Epidermal melanocyte (primary cell): ENCODE measurements at regions not wholly inside any gene's neighbourhood (a gene's known extent, or its start where the extent isn't known, plus 50 kb on each side); places are given as distances from the start of the nearest gene placed in this dataset.
"Not testable (repeated sequence)": the region's sequence is repeated elsewhere in the genome, so short reads cannot be mapped to it uniquely, and the experiment has no call there.

Source experiments
- DNase-seq: peaks from one replicate; pipeline ENCODE4 v3.0.0; 2011; ENCODE audit warnings: low spot score; ENCODE audit not compliant: insufficient read length

DNA sequence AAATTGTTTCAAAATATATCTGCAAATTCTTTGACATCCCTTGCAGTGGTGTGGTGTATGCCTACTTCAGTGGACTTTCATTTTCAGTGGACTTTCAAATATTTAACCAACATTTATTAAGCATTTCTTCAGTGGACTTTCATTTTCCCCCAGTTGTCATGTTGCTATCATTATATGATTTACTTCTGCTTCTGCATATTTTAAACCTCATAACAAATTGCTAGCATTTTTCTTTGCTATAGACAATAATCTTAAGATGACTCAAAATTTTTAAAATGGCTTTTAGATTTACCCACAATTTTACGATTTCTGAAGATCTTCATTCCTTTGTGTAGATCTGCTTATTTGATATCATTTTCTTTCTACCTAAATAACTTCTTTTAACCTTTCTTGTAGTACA is 592.7 kb upstream of the SLC35B3 start:
- no peak for DNase-seq

DNA sequence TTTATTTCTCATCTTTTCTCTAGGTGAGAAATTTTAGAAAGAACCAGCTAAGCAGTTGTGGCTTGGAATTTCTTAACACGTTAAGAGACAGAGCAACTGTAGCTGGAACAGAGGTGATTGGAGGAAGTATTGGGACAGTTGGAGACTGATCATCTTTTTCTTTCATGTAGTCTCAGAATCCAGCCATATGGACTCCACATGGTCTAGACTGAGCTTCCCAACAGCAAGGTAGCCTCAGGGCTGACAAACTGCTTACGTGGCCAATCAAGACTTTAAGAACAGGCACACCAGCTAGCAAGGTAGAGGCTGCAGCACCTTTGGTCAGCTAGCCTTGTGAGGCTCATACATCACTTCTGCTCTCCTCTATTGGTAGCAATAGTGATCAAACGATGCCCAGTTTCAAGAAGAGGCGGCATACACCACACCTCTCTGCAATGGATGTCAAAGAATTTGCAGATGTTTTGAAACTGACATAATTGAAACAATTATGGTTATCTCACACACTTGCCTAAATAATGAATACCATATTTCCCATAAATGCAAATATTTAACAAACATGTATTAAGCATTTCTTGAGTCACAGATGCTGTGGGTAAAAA is 590.5 kb upstream of the SLC35B3 start:
- no peak for DNase-seq

DNA sequence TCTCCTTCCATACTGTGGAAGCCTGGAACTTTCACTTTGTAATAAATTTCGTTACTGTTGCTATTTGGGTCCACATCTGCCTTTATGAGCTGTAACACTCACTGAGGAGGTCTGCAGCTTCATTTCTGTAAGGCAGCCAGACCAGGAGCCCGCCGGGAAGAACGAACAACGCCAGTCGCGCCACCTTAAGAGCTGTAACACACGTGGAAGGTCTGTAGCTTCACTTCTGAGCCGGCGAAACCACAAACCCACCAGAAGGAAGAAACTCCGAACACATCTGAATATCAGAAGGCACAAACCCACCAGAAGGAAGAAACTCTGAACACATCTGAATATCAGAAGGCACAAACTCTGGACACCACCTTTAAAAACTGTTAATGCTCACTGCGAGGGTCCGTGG is 589.9 kb upstream of the SLC35B3 start:
- DNase-seq, result no peak

DNA sequence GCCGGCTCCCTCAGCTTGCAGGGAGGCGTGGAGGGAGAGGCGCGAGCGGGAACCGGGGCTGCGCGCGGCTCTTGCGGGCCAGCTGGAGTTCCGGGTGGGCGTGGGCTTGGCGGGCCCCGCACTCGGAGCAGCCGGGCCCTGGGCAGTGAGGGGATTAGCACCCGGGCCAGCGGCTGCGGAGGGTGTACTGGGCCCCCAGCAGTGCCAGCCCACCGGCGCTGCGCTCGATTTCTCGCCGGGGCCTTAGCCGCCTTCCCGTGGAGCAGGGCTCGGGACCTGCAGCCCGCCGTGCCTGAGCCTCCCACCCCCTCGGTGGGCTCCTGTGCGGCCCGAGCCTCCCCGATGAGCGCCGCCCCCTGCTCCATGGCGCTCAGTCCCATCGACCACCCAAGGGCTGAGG is 588.9 kb upstream of the SLC35B3 start:
- DNase-seq, result not testable (repeated sequence)

DNA sequence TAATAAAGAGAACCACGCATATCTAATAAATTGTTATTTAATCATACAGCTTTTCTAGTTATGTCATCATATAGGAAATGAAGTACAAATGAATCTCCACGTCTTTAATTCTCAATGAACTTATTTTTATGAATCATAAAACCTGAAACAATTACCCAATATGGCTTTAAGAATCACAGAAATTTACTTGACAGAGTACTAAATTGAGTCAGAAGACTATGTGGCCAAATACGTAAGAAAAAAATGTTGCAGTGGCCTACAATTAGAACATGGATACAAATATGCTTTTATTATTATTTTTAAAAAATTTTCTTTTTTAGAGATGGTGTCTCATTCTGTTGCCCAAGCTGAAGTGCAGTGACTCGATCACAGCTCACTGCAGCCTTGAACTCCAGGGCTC is 584.7 kb upstream of the SLC35B3 start:
- DNase-seq, result no peak

DNA sequence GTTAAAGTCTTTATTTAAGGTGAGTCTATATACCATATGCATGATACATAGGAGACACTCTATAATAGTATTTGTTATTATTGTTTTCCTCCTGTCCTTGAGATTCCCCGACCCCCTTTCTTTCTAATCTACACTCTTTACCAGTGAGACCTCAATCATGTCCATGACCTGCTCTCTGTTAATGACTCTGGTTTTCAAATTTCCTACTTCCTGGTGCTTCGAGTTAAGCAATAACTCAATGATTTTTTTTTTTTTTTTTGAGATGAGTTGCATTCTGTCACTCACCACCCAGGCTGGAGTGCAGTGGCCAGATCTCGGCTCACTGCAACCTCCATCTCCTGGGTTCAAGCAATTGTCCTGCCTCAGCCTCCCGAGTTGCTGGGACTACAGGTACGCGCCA is 574.6 kb upstream of the SLC35B3 start:
- DNase-seq, result no peak

DNA sequence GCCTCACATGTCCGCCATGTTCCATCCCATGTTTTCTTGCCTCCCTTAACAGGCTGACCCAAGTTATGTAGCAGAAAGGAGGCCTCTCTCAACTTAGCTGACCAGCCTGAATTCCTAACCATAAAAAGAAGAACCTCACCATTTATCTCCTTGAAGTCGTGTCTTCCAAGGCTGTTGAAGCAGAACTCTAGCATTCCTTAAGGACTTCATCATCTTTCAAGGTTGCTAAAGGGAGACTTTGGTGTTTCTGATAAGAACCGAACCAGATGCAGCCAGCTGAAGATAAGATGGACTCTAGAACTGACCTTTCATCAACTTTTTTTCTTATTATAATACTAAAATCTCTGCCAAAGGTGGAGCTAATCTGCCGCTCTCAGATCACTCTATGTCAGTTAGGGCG is 571.7 kb upstream of the SLC35B3 start:
- no peak for DNase-seq

DNA sequence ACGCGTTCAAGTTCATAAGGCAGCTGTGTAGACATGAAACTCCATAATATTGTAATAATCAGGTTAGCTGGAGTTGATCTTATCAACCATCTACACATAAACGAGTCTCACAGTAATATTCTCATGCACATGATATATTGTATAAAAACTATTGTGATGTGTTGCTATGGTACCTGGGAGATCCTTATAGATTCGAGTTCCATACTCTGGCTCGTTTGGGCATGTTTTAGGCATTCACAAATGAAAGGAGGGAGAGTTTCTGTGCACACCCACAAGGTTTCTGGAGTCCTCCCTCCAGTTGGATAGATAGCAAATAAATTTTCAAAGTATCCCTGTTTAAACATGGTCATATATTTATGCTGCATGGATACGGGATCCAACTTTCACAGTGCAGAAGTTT is 567.5 kb upstream of the SLC35B3 start:
- DNase-seq, result no peak

DNA sequence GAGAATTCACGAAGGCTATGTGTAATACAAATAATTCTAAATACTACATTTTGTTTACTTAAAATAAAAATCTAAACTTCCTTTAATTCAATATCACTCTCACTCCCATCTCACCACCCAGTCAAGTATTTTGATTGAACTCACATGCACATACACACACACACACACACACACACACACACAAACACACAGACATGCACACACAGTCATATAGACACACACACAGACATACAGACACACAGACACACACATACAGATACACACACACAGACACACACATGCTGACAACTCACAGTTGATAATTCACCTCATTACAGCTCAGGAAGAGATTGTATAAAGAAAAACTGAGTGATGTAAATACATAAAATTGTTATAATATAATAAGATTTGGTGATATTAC is 559.8 kb upstream of the SLC35B3 start:
- no peak for DNase-seq

DNA sequence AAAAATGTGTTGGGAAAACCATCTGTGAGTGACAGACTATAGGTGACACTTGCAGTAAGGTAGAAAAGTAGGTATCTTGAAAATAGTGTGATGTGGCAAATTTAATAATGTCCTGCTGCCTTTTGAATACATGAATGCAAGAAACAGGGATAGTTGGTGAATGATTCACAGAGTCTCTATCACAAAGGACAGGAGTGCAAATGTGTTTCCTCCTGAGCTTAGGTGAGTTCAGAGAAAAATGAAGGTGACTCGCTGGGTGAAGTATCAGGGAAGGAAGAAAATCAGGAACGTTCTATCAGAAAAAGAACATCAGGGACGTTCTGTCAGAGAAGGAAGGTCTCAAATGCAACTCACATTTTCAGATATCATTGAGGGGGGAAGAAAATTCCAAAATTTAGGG is 557.8 kb upstream of the SLC35B3 start:
- DNase-seq, result no peak

DNA sequence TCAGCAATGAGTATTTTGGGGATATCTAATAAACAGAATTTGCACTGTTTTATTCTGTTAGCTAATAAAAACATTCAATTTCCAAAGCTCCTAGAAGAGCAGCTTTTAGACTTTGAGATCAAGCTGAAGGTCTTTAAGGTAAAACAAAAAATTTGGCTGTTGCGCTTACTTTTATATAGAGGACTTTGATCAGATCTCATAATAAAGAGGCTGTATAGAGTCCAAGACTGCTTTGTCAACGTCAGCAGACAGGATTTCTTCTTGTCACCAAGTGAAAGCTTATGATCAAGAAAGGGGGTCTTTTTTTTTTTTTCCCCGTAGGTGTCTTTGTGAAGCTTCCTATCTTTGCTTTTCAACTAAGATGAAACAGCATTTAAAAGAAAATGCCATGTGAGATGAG is 556.5 kb upstream of the SLC35B3 start:
- no peak for DNase-seq

DNA sequence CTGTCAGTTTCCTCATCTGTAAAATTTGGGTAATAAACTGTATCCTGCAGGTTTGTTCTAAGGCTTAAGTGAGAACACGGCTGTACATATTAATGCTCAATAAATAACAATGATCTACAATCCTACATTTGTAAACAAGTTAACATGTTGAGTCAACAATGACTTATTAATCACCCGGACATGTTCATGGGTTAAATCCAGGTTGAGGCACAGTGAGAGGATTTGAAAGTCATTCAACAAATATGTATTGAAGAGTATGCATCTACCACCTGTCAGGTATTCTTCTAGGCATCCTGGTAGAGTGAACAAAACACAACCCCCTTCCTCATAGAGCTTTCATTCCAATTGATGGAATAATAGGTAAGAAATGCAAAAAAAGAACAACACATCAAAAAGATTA is 554.7 kb upstream of the SLC35B3 start:
- DNase-seq, result no peak

DNA sequence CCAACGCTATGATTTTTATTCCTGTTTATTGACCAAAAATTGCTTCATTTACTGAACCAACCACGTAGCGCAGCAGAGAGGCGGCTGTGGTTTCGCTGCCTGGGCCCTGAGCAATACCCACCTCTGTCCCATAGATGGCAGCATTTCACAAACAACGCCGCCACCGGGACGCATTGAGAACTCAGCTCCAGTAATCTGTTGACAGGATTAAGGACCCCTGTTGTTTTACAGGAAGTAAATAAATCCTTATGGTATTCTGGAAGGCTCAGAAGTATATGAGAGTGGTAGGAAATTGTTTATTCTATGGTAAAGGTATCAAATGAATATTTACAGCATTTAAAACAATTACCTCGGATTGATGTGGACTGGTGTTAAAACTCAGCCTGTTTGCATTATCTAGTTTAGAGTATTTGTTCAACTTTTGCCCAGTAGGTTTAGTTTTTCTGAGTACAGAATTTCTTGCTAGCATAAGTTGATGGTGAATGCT is 547.9 kb upstream of the SLC35B3 start:
- peak; percentile 36 for DNase-seq

DNA sequence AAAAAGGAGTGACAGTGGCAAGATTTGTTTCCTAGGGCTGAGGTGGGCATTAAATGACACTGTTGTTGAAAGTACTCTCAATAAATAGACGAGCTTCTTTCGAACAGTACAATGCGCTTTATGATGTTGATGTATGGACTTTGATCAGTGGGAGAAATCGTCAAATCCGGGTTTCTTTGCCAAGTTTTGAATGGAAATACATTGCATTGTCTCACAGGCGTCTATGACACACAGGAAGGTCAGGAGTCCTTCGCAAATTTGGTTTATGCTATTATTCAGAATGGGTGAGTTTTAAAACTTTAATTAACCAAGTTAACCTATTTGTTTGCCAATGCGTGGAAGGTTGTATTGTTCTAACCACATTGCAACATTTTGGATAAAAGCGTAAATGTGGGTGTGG is 547.3 kb upstream of the SLC35B3 start:
- no peak for DNase-seq

DNA sequence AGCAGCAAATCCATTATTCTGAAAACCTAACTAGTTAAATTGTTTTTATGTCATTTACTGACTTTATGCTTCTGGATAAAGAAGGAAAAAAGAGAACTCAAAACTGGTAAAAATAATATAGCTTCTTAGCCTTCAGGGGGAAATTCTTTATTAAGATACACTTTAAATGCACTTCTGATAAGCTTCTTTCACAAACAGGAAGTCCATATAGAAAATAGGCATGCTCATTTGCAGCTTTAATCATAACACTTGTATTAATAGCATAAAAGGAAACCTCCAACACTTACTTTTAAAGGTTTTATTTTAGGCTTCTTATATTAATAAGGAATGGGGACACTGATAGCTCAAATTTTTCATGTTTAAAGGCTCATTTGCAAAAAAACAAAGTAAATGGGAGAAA is 538.0 kb upstream of the SLC35B3 start:
- DNase-seq, result no peak

DNA sequence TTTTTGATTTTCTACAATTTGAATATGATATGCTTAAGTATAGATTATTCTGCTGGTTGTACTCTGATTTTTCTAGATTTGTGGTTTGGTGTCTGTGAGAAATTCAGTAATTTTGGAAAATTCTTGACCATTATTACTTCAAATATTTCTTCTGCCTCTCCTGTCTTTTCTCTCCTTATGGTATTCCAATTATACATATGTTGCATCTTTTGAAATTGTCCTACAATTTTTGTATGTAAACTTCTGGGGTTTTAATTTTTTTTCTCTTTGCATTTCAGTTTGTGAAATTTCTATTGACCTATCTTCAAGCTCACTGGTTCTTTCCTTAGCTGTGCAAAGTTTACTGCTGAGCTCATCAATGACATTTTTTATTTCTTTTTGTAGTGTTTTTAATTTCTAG is 534.4 kb upstream of the SLC35B3 start:
- DNase-seq, result no peak

DNA sequence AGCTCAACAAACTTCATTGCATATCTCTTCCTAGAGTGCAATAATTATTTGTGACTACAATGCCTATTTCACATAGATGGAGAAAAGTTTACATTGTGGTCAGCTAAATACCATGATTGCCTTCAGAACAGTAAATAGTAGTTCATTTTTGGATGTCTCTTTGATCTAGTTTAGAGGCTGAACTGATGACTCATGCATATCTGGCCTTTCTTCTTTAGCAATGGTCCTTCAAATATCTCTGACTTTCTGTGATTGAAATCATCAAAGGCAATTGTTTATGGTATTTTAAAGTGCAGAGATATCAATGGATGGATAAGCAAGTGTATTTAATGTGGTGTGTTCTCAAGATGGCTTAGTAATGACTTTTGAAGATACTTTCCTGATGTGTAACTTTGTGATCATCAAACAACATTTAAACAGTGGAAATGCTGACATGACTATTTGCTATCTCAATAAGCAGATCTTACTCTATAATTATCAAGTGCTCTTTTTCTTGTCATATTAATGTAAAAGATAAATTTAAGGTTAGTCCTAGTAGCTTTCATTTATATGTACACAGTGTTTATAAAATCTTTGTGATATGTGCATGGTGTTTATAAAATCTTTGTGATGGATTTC is 523.7 kb upstream of the SLC35B3 start:
- no peak for DNase-seq

DNA sequence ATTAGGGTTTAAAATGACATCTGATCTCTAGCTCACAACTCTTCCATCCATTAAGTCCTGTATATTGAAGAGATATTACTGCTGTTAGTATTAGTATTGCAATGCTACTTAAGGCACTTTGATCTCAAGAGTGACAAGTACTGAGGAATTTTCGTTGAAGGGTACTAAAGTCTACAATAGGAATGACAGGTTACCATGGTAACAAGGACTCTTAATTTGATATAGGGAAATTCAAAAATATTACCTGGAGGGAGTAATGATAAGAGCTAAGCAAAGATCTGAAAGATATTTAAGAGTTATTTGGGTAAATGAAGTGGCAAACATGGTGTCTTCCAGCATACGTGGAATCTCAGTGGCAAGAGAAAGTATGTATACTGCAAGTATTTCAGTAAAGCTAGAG is 518.0 kb upstream of the SLC35B3 start:
- no peak for DNase-seq

DNA sequence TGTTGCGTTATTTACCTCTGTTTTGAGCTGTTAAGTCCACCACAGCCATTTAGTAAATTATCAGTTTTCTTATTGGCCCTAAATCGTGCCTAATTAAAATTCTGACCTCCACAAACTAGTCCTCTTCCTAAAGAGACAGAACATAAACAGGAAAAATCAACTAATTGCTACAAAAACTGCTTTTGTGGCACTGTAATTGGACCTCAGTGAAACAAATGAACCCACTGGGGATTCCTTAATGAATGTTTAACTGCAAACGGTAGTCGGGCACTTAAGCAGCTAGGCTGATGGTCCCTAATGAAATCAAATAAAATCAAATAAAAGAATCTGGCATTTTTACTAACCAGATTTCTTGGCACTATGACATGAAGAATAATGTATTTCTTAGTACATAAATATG is 513.4 kb upstream of the SLC35B3 start:
- DNase-seq, result no peak

DNA sequence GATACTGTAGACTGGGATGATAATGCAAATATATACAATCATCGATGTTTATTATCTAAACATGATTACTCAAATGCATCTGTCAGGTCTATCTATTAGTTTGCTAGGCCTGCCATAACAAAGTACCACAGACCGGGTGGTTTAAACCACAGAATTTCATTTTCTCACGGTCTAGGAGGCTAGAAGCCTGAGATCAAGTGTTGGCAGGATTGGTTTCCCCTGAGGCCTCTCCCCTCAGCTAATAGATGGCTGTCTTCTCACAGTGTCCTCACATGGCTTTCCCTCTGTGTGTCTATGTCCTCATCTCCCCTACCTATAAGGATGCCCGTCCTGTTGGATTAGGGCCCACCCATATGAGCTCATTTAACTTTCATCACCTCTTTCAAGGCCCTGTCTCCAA is 512.6 kb upstream of the SLC35B3 start:
- no peak for DNase-seq

DNA sequence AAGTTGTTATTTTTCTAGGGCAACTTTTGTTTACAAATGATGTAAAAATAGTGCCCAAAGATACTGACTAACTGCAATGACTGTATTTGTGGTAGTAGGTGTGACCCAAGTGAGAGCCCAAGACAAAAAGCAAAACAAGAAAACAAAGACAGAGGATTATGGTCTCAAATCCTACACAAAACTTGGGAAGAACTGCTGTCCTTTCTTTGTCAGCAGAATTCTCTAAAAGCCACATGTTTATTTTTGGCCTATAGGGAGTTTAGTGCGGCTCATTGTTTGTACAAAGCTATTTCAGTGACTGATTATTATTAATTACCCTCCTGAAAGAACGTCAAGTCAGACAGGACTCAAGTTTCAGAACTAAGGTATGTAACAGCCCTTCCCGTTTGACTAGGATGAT is 509.2 kb upstream of the SLC35B3 start:
- no peak for DNase-seq

DNA sequence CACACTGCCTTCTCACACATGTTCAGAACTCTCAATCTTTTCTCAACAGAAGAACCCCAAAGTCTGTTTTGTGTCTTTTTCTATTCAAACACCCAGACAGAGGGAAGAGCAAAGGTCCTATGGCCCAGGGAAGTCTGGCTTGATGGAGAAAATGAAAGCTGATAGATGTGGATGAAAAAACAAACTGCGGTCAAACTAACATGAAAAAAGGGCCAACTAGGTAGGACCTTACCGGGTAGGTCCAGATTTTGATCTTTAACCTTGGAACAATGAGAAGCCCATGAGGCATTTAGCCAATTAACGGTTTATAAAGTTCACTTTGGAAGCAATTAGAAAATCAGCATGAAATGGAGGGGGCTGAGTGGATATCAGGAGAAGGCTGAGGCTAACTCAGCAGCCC is 507.7 kb upstream of the SLC35B3 start:
- DNase-seq, result no peak

DNA sequence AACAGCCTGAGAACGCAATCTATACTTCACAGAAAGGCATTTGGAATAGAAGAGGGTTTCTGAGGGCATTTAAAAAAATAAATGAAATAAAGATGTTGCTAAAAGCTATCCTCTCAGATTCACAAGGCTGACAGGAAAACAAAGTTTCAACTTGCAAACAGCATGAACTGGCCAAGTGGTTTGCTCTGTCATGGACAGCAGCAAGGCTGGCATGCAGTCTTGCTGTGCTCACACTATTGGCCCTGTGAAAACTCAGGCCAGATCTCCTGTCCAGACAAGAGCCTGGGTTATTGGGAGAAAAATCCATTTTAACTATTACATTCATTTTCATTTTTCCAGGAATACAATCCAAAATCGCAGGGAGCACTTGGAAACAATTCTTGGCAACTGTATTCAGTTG is 506.2 kb upstream of the SLC35B3 start:
- no peak for DNase-seq

DNA sequence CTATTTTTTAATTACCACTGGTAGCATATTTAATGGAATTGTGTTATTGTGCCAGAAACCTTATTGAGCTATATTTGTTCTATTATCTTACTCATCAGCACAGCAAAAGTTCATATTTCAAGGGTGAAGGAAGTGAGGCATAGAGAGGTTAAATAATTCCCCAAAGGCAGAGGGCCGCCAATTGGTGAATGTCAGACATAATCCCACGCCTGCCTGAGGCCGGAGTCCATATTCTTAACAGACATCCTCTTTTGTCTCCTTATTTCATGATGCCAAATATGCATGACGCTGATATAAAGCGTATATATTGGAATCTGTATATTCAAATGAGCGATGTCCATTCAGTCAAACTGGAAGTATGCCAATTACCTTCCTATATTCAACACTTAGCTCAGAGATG is 505.0 kb upstream of the SLC35B3 start:
- no peak for DNase-seq
